HG02642 (cell line): ENCODE measurements at regions not wholly inside any gene's neighbourhood (a gene's known extent, or its start where the extent isn't known, plus 50 kb on each side); places are given as distances from the start of the nearest gene placed in this dataset.
"Not testable (repeated sequence)": the region's sequence is repeated elsewhere in the genome, so short reads cannot be mapped to it uniquely, and the experiment has no call there.

ENCODE experiments used
- ATAC-seq: cut with Tn5 transposase; IDR thresholded peaks from one replicate; pipeline ENCODE4 v1.9.1; 2021; ENCODE audit warnings: mild to moderate bottlenecking; ENCODE audit not compliant: unreplicated experiment, poor library complexity

- ATAC-seq: no peak
Measured at GRCh38 chr1:117702654-117703053, 96.8 kb downstream of the TENT5C start.

DNA sequence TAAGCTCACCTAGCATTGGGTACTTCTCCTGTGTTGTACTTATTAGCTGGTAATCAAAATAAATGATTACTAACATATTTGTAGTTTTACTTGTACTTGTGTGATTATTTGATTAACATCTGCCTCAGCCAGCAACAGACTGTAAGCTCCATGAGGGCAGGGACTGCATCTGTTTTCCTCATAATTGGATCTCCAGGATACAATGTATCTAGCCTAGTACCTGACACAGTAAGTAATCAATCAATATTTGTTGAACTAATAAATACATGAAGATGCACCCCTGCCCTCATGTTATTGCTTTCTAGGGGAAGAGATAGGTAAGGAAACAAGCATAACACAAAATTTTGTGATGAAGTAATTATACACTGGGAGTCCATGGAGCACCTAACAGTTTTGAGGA, 101.5 kb downstream of the TENT5C start:
- no peak for ATAC-seq

DNA sequence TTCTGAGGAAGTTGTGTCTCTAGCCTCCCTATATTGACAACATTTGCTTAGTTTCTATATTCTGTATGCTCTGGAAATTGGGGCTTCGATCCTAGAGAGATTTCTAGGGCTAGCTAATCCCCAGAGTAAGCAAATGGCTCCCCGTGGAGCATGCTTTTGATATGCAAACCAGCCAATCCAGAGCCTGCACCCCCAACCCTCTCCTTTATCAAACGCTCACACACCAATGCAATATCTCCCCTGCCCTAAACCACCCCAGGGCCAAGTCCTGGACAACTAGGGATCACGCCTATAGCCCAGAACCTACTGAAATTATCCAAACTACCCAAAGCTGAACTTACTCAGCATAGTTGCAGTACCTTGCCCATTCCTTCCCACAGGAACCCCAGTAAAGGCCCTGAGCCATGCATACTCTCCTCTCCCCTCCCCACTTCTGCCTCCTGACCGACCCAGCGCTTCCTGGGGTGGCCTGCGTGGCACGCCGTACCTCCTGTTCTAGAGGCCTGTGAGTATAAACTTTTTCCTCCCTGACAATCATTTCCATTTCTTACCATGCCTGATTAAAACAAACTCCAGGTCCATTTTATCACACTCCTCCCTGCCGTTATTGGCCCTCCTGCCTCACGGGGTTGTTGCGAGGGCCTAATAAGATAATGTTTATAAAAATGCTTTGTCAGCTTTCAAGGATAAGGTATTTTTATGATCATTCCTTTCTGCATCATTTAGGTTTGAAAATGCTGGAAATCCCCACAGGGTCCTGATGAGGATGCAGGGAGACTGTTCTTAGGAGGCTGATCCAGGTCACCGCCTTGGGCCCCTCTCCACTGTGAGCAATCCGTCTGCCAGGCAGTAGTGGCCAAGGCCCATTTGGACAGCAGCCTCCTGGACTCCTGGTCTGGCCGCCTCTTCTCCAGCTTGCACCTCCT, 102.7 kb downstream of the TENT5C start:
- ATAC-seq: no peak

DNA sequence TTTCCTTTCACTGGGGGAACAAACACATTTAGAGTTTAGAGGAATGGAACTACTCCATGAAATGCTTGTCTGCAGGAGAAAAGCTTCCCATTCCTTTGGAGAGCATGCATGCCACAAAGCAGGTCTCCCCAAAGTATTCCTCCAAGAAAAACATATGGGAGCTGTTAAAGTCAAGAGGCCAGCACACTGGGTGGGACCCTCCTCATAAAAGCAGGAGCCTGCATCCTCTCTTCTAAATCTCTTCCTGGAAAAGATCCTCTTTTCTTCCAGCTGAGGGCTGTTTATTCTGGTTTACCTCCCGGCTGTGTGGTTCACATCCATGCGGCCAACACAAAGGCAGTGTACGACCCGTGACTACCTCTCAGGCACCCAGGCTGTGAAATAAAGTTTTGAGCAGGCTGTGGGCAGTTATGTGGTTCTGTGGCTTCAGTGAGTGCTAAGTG, 103.4 kb downstream of the TENT5C start:
- no peak for ATAC-seq

GRCh38 chr1:117710710-117711109, 104.9 kb downstream of the TENT5C start:
- no peak for ATAC-seq

DNA sequence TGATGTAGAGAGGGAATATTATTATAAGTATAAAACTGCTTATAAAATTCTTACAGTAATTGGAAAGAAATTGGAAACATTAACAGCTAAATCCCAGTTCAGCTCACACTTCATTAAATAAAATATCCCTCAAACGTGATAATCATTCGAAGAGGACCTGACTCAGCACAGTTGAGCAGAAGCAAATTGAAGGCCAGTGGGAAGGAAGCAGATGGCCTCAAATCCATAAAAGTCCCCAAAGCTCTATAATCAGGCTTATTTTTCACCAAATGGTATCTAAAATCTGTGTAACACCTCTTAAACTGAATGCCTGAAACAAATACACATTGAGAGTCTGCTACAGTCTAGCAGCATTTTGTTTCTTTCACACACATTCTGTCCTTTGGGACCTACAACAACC, 106.8 kb downstream of the TENT5C start:
- no peak for ATAC-seq

DNA sequence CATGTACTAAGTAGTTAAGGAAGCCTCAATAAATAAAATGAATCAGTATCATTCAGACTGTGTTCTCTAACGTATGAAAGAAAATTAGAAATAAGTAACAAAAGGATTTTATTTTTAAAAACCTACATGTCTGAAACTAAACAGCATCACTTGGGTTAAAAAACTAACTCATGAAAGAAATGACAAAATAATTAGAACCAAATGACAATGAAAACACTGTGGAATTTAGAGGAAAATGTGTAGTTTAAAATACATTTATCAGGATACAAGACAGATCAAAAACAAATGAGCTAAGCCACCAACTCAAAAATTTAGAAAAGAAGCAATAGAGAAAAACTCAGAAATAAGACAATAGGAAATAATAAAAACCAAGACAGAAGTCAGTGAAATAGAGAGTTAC, 108.7 kb downstream of the TENT5C start:
- no peak for ATAC-seq

DNA sequence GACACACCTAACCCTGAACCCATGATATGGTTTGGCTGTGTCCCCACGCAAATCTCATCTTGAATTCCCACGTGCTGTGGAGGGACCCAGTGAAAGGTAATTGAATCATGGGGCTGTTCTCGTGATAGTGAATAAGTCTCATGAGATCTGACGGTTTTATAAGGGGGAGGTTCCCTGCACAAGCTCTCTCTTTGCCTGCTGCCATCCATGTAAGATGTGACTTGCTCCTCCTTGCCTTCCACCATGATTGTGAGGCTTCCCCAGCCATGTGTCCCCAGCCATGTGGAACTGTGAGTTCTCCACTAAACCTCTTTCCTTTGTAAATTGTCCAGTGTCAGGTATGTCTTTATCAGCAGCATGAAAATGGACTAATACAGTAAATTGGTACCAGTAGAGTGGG, 110.2 kb downstream of the TENT5C start:
- not testable (repeated sequence) for ATAC-seq

DNA sequence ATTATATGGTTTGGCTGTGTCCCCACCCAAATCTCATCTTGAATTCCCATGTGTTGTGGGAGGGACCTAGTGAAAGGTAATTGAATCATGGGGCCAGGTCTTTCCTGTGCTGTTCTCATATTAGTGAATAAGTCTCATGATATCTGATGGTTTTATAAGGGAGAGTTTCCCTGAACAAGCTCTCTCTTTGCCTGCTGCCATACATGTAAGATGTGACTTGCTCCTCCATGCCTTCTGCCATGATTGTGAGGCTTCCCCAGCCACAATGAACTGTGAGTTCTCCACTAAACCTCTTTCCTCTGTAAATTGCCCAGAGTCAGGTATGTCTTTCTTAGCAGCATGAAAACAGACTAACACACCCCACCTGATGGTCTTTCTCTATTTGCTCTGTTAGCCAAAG, 112.1 kb downstream of the TENT5C start:
- not testable (repeated sequence) for ATAC-seq

DNA sequence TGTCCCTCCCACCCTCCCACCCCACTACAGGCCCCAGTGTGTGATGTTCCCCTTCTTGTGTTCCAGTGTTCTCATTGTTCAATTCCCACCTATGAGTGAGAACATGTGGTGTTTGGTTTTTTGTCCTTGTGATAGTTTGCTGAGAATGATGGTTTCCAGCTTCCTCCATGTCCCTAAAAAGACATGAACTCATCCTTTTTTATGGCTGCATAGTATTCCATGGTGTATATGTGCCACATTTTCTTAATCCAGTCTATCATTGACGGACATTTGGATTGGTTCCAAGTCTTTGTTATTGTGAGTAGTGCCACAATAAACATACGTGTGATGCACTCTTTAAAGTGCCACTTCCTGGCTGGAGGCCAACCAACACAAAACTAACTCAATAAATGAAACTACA, 112.7 kb downstream of the TENT5C start:
- not testable (repeated sequence) for ATAC-seq

DNA sequence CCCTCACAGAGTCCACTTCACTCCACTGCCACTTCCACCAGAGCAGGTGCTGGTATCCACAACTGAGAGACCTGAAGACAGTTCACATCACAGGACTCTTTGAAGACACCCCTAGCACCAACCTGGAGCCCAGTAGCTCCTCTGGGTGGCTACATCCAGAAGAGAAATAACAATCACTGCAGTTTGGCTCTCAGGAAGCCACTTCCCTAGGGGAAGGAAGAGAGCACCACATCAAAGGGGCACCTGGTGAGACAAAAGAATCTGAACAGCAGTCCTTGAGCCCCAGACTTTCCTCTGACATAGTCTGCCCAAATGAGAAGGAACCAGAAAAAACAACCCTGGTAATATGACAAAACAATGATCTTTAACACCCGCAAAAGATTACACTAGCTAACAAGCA, 113.2 kb downstream of the TENT5C start:
- ATAC-seq: no peak

GRCh38 chr1:117732065-117732797, 126.4 kb downstream of the TENT5C start:
- no peak for ATAC-seq

DNA sequence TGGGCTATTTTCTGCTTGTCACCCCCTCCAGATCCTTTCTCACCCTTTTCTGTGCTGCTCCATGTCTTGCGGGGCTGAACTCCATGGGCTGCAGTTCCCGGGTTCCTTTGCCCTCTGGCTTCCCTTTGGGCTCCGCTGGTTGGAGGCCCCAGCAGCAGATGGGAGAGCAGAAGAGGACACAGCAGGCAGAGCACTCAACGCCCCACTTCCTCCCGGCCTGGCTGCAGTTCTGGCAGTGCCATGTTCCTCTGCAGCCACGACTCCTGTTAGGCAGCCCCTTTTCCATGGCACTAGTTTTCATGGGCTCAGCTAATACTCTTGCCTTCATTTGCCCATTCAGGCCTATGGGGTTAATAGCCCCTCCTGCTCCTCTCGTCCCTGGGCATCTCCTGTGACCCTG, 127.1 kb downstream of the TENT5C start:
- ATAC-seq: no peak

- ATAC-seq: no peak
Measured at GRCh38 chr1:117734403-117734802, 128.6 kb downstream of the TENT5C start.

- ATAC-seq: peak; percentile 57
Measured at GRCh38 chr1:117735045-117735992, 129.5 kb downstream of the TENT5C start.

- no peak for ATAC-seq
Measured at GRCh38 chr1:117739504-117739903, 133.7 kb downstream of the TENT5C start.

DNA sequence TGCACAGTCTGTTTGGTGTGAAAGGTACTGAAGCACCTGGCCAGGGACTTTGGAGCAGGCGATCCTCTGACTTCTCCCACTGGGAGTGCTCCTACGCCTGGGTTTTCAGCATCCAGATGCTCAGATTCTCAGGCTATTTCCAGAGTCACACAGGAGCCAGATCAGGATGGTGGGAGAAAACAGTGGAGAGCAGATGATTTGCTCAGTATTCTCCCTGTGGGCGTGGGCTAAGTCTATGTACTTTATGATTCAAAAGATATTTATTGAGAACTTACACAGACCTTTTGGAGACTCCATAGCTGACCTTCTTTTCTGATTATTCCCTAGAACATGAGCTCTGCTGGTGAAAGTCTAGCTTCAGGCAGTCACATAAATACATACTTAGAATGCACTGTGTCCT, 134.6 kb downstream of the TENT5C start:
- ATAC-seq: no peak

GRCh38 chr1:117746565-117746964, 140.7 kb downstream of the TENT5C start:
- not testable (repeated sequence) for ATAC-seq

GRCh38 chr1:117747605-117748004, 141.8 kb downstream of the TENT5C start:
- no peak for ATAC-seq

DNA sequence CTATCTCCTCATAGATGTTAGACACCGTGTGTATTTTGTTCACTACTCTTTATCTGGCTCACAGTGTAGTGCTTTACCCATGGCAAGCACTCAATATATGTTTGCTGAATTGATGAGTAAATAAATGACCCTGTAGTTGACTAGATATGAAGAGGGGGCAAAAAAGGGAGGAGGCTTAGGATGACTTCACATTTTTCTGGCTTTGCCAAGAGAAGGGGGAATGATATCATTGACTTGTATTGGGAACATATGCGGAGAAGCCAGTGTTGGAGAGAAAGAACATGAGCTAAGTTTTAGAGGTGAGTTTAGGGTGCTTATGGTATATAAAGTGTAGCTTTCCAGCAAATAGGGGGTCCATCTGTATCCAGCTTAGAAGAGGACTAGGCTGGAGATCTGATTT, 145.5 kb downstream of the TENT5C start:
- ATAC-seq: no peak
